HG02885 (cell line): ENCODE measurements at regions not wholly inside any gene's neighbourhood (a gene's known extent, or its start where the extent isn't known, plus 50 kb on each side); places are given as distances from the start of the nearest gene placed in this dataset.
"Not testable (repeated sequence)": the region's sequence is repeated elsewhere in the genome, so short reads cannot be mapped to it uniquely, and the experiment has no call there.

Experiments used
- ATAC-seq: cut with Tn5 transposase; IDR thresholded peaks from one replicate; pipeline ENCODE4 v1.9.1; 2021; ENCODE audit warnings: mild to moderate bottlenecking; ENCODE audit not compliant: unreplicated experiment, poor library complexity

DNA sequence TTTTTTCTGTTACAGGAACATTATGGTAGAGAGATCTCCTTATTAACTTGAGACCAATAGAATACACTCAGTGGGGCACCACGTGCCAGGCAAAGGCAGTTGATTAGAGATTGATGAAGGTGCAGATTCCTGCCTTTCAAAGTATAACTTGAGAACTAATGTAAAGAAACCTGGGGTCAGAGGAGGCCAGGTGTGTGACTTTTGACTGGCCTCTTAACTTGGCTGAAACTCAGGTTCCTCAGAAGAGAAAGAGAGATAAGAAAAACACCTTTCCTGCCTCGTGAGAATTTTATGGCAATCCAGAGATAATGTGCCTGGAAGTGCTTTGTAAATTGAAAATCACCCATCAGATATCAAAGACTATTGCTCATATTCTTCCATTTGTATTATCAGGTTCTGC, 110.7 kb upstream of the GZMB start:
- no peak for ATAC-seq

DNA sequence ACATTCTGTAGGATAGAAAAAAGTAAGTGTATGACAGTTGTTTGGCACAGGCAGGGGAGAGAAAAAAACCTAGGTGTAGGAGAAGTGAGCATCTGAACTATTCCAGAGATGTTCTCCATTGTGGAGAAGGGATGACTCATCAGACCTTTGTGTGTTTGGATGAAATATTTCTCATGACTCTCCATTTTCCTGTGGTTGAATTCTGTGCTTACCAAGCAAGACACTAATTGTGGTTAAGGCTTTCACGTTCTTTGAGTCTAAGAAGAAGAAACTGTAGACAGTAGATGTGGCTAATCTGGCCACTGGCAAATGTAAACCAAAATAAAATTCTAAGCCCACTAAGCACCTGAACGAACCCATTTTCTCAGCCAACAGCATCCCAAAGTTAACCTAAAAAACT, 107.9 kb upstream of the GZMB start:
- no peak for ATAC-seq

DNA sequence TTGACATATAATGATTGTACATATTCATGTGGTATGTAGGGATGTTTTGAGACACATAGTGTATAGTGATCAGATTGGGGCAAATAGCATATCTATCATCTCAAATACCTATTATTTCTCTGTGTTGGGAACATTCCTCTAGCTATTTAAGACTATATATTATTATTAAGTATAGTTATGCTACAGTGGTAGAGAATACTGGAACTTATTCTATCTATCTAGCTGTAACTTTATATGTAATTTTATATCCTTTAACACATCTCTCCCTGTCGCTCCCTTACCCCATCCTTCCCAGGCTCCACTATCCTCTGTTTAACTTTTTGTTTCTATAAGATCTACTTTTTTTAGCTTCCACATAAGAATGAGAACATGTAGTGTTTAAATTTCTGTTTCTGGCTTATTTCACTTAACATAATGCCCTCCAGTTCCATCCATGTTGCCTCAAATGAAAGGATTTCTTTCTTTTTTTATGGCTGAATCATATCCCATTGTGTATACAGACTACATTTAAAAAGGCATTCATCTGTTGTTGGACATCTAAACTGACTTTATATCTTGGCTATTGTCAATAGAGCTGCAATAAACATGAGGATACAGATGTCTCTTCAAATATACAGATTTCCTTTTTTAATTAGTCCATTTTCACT, 102.1 kb upstream of the GZMB start:
- ATAC-seq = no peak

DNA sequence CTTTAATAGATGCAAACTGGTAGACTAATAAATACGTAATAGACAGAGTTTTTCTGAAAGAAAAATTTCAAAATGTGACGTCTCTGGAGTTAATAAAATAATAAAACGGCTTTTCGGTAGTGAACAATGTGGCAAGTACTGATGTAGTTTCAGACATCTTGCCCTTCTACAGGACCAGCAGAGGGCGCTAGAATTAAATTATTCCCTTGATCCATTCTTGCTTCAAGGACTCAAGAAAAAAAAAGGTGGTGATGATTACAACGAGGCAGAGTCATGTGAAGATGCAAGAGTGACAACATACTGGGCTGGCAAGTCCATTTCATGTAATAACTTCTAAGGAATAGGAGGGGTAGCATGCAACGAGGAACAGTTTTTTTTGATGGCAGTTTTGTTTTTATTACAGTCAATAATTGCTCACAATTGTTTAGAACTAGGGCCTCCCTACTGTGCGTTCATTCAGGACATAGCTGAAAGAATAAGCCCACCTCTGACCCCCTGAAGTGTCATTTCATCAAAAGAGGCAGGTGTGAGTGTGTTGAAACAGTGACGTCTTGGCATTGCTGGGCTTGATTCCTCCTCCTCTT, 101.0 kb upstream of the GZMB start:
- ATAC-seq = peak; percentile 65

DNA sequence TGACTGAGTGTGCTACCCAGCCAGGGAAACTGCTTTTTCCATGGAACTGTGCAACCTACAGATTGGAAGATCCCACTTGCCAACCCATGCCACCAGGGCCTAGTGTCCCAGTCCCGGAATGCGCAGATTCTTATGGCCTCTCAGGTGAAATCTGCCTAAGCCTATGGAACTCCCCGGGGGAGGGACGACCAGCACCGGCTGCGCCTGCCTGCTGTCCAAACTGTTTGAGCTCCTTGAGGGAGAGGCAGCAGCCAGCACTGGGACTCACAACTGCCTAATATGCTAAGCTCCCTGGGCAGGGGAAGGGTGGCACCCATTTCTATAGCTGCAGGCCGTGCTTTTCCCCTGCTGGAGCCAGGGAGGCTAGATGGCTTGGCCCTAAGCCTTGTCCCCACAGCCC, 92.5 kb upstream of the GZMB start:
- no peak for ATAC-seq

DNA sequence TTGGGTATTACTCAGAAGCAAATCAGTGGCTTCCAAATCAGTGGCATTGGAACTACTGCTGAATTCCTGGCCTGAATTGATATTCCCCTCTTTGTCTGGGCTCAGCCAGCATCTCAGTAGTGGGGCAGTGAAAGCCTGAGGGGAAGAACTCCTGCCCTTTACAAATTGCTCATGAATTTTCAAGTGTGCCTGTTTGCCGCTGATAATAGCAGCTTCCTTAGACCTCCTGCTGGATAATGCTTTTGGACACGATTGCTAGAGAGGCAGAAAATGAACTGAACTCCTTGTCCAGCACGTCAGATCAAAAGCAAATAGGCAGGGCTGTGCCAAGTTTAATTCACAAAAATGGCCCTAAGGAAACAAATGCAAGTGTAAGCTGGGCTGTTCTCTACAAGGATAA, 91.3 kb upstream of the GZMB start:
- no peak for ATAC-seq

DNA sequence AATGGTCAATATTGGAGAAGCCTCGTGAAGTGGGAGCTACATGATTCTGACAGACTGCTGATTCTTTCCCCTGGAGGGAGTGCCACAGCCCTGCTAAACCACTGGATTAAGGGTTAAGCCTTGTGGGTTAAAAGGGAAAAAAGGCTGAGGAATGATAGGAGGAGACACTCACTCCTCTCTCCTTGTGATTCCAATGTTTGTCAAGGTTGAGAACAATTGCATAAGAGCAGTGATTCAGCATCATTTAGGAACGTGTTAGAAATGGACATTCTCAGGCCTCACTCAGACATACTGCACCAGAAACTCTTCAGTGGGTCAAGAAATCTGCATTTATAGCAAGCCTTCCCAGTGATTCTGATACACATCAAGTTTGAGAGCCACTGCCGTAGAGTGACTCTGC, 87.8 kb upstream of the GZMB start:
- ATAC-seq = no peak

DNA sequence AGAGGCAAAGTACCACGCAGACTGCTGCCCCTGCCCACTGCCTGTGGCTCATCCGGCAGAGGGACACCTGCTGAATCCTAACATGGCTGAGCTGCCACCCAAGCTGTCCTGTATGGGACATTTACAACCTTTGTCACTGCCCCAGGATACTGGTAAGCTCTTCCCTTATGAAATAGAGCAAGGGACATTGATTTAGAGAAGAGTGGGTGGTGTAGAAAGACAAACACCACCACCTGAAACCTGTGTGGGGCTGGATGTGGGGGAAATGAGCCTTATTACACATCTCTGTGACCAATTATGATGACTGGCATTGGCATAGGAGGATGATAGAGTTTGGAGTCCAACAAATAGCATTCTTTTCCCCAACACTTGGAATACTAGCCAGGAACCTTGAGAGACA, 81.2 kb upstream of the GZMB start:
- ATAC-seq = no peak

DNA sequence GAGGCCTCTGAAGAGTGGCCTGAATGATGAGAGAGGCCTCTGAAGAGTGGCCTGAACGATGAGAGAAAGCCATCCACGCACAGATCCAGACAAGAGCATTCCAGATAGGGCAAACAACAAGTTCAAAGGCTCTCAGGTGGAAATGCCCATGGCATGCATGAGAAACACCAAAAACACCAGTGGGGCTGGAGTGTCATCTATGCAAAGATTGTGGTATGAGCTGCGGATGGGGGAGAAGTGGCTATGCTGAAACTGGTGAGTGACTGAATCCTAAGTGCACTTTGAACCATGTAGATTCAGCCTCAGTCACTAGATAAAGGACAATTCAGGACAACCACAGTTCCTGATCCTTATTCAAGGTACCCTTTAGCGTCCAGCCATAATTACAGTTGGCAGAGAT, 79.4 kb upstream of the GZMB start:
- peak; percentile 64 for ATAC-seq

DNA sequence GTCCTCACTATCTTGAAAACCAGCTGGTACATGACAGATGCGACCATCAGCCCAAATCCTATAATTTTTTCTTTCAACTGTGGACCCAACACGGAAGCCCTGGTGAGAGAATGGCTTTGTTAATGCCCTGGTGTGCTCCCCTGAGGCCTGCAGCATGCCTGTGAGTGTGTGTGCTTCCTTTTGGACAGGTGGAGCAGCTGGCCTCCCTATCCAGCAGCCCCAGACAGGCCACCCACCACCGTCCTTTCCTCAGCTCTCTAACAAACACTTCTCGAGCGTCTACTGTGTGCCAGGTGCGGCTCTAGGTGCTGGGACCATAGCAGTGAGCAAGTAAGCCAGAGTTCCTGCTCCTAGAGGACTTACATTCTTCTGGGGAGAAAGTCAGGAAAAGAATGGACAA, 78.9 kb upstream of the GZMB start:
- ATAC-seq = no peak

DNA sequence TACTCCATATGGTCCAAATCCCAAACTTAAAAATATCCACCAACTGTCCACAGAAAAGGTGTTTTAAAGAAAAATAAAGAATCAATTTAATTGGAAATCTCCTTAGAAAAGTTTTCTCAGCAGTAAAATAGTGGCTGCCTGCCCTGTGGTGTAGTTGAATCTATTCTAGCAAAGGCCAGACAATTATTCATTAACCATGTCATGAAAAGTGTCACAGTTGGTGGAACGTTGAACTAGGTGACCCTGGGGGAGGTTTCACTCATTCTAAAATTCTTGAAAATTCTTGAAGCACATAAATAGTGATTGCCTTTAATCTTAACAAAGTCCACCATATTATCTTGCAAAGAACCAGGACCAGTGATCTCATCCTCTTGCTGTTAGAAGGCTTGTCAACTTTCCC, 78.4 kb upstream of the GZMB start:
- ATAC-seq = no peak

DNA sequence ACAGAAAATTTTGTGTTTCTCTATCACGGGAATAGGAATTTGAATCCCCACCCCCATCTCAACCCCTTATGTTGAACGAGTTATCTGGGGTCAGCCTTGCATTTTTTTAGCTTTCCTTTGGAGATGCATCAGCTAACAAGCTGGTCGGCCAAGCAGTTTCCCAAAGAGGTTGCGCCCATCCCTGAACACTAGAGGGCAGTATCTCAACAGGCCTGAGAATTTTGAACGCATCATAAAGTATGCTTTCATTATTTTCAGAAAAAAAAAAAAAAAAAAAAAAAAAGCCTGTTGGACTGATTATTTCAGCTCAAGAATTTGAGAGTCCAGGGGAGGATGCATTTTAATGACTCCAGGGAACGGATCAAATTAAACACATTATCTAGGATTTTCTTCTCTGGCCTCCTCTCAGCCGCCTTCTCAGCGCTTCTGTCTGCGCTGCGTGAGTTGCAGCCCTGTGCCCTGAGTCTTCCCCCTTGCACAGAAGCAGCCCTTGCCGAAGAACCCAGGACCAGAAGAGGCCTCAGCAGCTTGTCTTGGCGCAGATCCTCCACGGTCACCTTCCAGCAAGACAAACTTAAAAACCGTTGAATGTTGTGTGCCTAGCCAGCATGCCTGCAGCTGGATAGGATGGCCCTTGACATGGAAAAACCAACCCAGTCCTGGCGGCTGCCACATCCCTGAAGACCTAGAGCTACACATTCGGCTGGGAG, 76.6 kb upstream of the GZMB start:
- peak; percentile 35 for ATAC-seq

DNA sequence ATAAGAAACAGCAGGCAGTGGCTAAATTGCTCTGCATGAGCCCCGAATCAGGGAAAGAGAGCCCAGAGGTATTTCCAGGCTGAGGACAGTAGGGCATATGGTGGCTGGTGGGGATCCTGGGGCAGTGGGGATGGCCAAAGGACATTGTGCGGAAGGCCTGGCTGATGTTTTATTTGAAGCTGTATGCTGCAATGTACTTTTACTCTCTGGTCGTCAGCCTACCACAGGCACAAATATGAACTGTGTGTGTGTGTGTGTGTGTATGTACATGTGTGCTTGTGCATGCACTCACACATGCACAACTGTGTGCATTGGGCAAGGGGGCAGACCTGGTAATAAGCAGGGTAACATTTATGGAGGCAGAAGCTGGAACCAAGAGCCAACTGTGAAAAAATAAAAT, 74.7 kb upstream of the GZMB start:
- ATAC-seq = no peak

DNA sequence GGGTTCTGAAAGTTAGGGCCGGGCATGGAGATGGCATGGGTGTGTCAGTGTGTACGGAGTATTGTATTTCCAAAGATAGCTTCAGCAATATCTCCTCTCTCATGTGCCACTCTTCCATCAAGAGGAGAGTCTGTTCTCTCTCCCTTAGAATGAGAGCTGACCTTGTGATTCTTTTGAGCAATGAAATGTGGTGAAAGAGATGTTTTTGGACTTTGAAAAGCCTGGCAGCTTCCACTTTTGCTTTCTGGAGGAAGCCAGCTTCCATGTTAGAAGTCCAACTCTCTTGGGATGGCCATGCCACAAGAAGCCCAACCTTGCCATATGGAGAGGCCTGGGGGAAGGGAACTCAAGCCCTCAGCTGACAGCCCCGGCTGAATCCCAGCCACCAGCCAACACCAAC, 72.4 kb upstream of the GZMB start:
- ATAC-seq = no peak

DNA sequence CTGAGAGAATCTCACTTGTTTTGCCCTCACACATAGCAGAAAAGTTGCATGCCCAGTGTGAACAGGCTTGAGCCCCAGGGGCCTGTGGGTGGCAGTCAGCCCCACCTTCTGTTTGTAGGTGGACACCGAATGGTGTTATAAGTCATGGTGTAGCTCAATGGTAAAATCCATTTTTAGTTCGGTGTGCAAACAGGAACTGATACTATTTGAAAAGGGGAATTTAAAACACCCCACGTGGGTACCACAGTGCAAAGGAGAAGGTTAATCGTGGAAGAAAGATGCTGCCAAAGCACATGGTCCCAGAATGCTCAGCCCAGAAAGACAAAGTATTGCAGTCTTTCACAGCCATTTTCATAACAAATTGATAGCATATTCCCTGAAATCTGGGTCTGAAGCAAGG, 71.8 kb upstream of the GZMB start:
- peak; percentile 94 for ATAC-seq

DNA sequence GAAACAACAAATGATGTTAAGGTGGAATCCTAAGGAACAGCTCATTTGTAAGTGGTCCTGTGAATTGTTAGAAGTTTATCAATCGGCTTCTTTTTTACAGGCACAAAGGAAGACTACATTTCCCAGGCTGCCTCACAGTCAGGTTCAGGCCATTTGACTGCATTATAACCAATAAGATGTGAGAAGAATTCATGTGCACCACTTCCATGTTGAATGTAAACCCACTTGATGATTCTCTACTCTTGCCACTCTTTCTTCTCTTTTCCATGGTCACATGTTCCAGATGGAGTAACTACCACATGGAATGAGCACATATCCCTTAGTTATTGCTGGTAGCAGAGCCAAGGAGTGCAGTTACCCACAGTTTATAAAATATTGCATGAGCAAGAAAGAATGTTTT, 67.1 kb upstream of the GZMB start:
- no peak for ATAC-seq

DNA sequence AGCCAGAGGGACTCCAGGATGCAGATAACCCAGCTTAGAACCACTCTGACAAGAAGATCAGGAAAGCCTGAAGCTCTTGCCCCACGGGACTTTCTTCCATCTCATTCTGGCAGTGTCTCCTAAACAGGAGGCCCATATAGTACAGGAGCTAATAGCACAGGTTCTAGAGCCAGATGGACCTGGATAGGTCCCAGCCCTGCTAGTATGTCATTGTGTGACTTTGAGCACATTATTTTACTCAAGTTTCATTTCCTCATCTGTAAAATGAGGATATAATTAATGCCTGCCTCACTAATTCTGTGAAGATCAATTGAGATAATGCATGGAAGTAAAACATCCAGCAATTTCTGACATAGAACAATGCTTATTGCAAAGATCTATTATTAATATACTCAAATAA, 66.5 kb upstream of the GZMB start:
- ATAC-seq = no peak

DNA sequence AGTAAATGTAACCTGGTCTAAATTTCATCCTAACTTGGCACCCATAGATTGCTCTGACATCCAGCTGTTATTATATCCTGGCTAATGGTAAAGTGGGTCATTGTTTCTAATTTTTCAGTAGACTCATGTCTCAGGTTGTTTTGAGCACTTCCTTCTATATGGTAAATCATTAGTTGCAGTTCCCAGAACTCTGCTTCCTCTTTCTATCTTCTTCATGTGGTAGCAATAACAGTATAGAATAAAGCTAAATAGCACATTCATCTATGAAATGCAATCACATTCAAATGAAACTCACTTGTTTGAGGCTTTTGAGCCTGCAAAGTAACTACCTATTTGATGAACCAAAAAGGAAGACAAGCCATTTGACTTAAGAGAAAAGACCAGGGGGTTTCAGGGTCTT, 65.1 kb upstream of the GZMB start:
- peak; percentile 44 for ATAC-seq

DNA sequence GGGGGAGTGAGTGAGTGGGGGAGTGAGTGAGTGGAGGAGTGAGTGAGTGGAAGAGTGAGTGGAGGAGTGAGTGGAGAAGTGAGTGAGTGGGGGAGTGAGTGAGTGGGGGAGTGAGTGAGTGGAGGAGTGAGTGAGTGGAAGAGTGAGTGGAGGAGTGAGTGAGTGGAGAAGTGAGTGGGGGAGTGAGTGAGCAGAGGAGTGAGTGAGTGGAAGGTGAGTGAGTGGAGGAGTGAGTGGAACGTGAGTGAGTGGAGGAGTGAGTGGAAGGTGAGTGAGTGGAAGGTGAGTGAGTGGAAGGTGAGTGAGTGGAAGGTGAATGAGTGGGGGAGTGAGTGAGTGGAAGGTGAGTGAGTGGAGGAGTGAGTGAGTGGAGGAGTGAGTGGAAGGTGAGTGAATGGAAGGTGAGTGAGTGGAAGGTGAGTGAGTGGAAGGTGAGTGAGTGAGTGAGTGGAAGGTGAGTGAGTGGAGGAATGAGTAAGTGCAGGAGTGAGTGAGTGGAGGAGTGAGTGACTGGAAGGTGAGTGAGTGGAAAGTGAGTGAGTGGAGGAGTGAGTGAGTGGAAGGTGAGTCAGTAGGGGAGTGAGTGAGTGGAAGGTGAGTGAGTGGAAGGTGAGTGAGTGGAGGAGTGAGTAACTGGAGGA, 62.4 kb upstream of the GZMB start:
- not testable (repeated sequence) for ATAC-seq

DNA sequence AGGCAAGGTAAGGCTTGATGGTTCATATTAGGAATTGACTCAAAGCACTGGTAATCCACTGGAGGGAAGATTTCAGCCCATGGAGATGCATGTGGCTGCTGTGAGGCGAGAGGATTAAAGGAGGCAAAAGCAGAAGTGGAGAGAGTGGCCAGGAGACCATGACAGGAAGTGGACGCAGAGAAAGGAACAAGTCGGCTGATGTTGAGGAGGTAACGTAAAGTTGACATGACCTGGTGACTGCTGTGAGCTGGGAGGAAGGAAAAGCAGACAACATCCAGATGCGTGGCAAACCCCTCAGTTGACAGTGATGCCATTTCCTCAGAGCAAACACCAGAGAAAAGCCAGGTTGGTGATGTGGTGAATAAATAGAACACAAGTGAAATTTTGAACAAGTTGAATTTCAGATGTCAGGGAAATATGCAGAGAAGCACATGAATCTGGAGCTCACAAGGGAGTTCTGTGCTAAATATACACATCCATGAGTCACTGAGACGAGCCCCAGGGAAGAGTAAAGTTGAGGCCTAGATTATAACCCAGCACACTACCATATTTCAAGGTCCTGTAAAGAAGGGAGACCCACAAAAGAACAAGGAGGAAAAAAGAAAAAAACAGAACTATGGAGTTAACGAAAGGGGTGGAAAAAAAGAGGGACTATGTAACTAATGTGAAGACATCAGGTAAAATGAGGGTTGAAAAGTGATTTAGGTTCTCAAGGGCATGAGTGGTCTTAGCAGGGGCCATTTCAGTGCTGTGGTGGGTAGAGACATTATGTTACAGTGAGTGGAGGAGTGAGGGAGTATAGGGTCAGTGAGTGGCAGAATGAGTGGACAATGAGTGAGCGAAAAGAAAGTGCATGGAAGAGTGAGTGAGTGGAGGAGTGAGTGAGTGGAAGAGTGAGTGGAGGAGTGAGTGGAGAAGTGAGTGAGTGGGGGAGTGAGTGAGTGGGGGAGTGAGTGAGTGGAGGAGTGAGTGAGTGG, 61.6 kb upstream of the GZMB start:
- peak; percentile 64 for ATAC-seq
